ENCODE measurements at regions not wholly inside any gene's neighbourhood (a gene's known extent, or its start where the extent isn't known, plus 50 kb on each side); places are given as distances from the start of the nearest gene placed in this dataset.

GRCh38 chr5:28708472-28708871 is 1670.1 kb upstream of the CDH9 start:
- no peak for DNase-seq (ENCODE audit: extremely low spot score)
- ChIA-PET CTCF (no interaction called here), POLR2A (no interaction called here)
- TF ChIP-seq, protein P1, sequence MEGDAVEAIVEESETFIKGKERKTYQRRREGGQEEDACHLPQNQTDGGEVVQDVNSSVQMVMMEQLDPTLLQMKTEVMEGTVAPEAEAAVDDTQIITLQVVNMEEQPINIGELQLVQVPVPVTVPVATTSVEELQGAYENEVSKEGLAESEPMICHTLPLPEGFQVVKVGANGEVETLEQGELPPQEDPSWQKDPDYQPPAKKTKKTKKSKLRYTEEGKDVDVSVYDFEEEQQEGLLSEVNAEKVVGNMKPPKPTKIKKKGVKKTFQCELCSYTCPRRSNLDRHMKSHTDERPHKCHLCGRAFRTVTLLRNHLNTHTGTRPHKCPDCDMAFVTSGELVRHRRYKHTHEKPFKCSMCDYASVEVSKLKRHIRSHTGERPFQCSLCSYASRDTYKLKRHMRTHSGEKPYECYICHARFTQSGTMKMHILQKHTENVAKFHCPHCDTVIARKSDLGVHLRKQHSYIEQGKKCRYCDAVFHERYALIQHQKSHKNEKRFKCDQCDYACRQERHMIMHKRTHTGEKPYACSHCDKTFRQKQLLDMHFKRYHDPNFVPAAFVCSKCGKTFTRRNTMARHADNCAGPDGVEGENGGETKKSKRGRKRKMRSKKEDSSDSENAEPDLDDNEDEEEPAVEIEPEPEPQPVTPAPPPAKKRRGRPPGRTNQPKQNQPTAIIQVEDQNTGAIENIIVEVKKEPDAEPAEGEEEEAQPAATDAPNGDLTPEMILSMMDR (IDR thresholded peaks at IDR 0.05; ENCODE audit: control extremely low read depth, extremely low read depth, low read depth, missing control alignments), result no peak

GRCh38 chr5:28707706-28708105 is 1669.3 kb upstream of the CDH9 start:
- ChIA-PET POLR2A (no interaction called here), CTCF (no interaction called here)
- DNase-seq (ENCODE audit: extremely low spot score), result no peak
- TF ChIP-seq, protein P1 (IDR thresholded peaks at IDR 0.05; ENCODE audit: control extremely low read depth, extremely low read depth, low read depth, missing control alignments), result no peak

DNA sequence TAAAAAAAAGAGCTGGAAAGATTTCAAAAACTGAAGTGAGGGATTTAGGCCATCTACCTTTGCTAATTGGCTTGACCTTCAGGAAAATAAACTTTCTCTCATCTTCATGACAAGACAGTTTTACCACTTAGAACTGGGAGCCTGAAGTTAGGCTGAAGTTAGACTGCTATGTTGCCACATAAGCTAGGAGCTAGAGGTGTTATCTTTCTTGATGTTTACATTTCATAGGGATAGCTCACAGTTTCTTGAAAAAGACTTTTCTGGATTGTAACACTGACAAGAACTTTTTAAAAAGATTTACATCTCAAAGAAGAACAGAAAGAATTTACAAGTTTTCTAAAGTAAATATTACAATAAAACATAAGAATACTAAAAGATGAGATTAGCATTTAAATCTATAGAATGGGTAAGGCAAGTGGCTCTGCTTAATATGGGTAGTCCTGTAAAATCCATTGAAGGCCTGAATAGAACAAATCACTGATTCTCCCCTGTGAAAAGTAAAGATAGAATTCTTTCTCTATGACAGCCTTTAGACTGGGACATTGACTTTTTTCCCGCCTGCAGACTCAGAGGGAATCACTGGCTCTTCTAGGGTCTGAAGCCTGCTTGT is 1665.4 kb upstream of the CDH9 start:
- TF ChIP-seq, protein P1 (IDR thresholded peaks at IDR 0.05; ENCODE audit: control extremely low read depth, extremely low read depth, low read depth, missing control alignments), result no peak
- ChIA-PET CTCF (no interaction called here), POLR2A (no interaction called here)
- DNase-seq (ENCODE audit: extremely low spot score), result no peak

- no peak for DNase-seq (ENCODE audit: extremely low spot score)
- ChIA-PET CTCF (no interaction called here), POLR2A (no interaction called here)
- TF ChIP-seq, protein P1 (IDR thresholded peaks at IDR 0.05; ENCODE audit: control extremely low read depth, extremely low read depth, low read depth, missing control alignments), result no peak
Observed at GRCh38 chr5:28691526-28691925, 1653.1 kb upstream of the CDH9 start.

GRCh38 chr5:28685794-28686193 is 1647.4 kb upstream of the CDH9 start:
- ChIA-PET CTCF (no interaction called here), POLR2A (no interaction called here)
- TF ChIP-seq, protein P1 (IDR thresholded peaks at IDR 0.05; ENCODE audit: control extremely low read depth, extremely low read depth, low read depth, missing control alignments), result no peak
- no peak for DNase-seq (ENCODE audit: extremely low spot score)

DNA sequence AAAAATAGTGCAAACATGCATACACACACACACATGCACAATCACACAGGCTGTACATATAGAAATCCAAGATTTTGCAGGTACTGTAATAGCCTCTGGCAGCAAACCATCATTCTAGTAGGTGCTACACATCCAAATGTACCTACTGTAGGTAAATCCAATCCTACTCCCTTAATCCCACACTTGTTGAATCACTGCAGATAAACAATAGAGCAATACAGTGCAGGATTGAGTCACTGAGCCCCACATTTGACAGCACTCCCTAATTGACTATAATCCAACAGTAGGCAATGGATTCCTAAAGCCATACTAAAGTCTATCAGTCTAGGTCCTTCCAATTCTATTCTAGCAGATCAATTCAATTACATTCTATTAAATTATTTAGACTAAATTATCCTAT is 1640.5 kb upstream of the CDH9 start:
- DNase-seq (ENCODE audit: extremely low spot score), result no peak
- ChIA-PET CTCF (no interaction called here), POLR2A (no interaction called here)
- TF ChIP-seq, protein P1 (IDR thresholded peaks at IDR 0.05; ENCODE audit: control extremely low read depth, extremely low read depth, low read depth, missing control alignments), result no peak

DNA sequence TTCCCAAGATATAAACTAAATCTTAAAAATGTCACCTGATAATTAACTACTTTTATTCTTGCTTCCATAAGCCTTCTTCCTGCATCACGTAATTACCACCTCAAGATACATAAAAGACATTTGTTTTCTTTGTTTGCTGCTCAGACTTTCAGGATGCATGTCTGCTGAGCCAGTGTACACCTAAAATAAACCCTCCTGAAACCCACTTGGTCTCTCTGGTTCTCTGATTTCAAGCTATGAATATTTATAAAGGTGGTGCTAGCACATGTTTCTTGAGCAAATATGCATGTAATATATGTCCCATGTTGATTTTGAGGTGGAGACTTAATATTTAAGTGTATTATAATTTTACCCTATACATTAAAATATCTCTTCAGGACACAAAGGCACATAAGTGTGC is 1627.7 kb upstream of the CDH9 start:
- POLR2A ChIA-PET, result no interaction called here
- TF ChIP-seq, protein P1 (IDR thresholded peaks at IDR 0.05; ENCODE audit: control extremely low read depth, extremely low read depth, low read depth, missing control alignments), result no peak
- no peak for DNase-seq (ENCODE audit: extremely low spot score)
- CTCF ChIA-PET, result no interaction called here

Measured in GM10248 (cell line).